HG03439 (cell line): ENCODE measurements at regions not wholly inside any gene's neighbourhood (a gene's known extent, or its start where the extent isn't known, plus 50 kb on each side); places are given as distances from the start of the nearest gene placed in this dataset.

Source experiments
- ATAC-seq: cut with Tn5 transposase; IDR thresholded peaks from one replicate; pipeline ENCODE4 v1.9.1; 2021; ENCODE audit warnings: mild to moderate bottlenecking, moderate library complexity; ENCODE audit not compliant: unreplicated experiment

GRCh38 chr1:228823200-228823599, 87.9 kb downstream of the RHOU start:
- no peak for ATAC-seq

- no peak for ATAC-seq
Measured at GRCh38 chr1:228824366-228824765, 89.1 kb downstream of the RHOU start.

- no peak for ATAC-seq
Measured at GRCh38 chr1:228825041-228825440, 89.8 kb downstream of the RHOU start.

- no peak for ATAC-seq
Measured at GRCh38 chr1:228825840-228826484, 90.7 kb downstream of the RHOU start.

- no peak for ATAC-seq
Measured at GRCh38 chr1:228827019-228827418, 91.7 kb downstream of the RHOU start.

GRCh38 chr1:228828151-228828550, 92.9 kb downstream of the RHOU start:
- ATAC-seq: no peak

- no peak for ATAC-seq
Measured at GRCh38 chr1:228830185-228830953, 95.1 kb downstream of the RHOU start.

GRCh38 chr1:228830954-228831481, 95.7 kb downstream of the RHOU start:
- ATAC-seq: peak; percentile 76

- no peak for ATAC-seq
Measured at GRCh38 chr1:228833911-228834688, 98.8 kb downstream of the RHOU start.

GRCh38 chr1:228835456-228835855, 100.2 kb downstream of the RHOU start:
- no peak for ATAC-seq

GRCh38 chr1:228835911-228836310, 100.6 kb downstream of the RHOU start:
- ATAC-seq: no peak

GRCh38 chr1:228836427-228836826, 101.1 kb downstream of the RHOU start:
- ATAC-seq: no peak

GRCh38 chr1:228837032-228837431, 101.8 kb downstream of the RHOU start:
- no peak for ATAC-seq

GRCh38 chr1:228837817-228838716, 102.8 kb downstream of the RHOU start:
- no peak for ATAC-seq

GRCh38 chr1:228838717-228839500, 103.6 kb downstream of the RHOU start:
- ATAC-seq: no peak

GRCh38 chr1:228839656-228840055, 104.4 kb downstream of the RHOU start:
- ATAC-seq: no peak

GRCh38 chr1:228841632-228842031, 106.4 kb downstream of the RHOU start:
- no peak for ATAC-seq

GRCh38 chr1:228842094-228842775, 107.0 kb downstream of the RHOU start:
- ATAC-seq: no peak

- ATAC-seq: no peak
Measured at GRCh38 chr1:228845101-228845500, 109.8 kb downstream of the RHOU start.
